GM13976 (cell line): ENCODE measurements at regions not wholly inside any gene's neighbourhood (a gene's known extent, or its start where the extent isn't known, plus 50 kb on each side); places are given as distances from the start of the nearest gene placed in this dataset.
A peak's percentile ranks its signal among the peaks of the same experiment; 100 is the strongest.

Experiments
- DNase-seq: peaks from one replicate; pipeline ENCODE4 v3.0.0; 2012; ENCODE audit warnings: low spot score
- CTCF ChIP-seq: IDR thresholded peaks from 2 replicates; pipeline ENCODE4 v1.5.1; 2012; ENCODE audit warnings: borderline replicate concordance, mild to moderate bottlenecking; ENCODE audit not compliant: insufficient read depth; ENCODE audit errors: extremely low read depth, missing control alignments, control extremely low read depth
- in situ Hi-C: fragments of 300-500 bp; cut with MboI; formaldehyde crosslinking; loops from one replicate; pipeline ENCODE4 v1.12.0; 2022; ENCODE audit warnings: low sequenced_read_pairs, mixed read lengths, inconsistent platforms; ENCODE audit not compliant: unreplicated experiment

GRCh38 chr17:34171245-34171818, 83.8 kb upstream of the CCL2 start:
- TF ChIP-seq CTCF = peak; percentile 89
- in situ Hi-C loops = no loop called here
- DNase-seq = peak; percentile 67

- in situ Hi-C loops = no loop called here
- TF ChIP-seq CTCF = no peak
- DNase-seq = no peak
Observed at GRCh38 chr17:34172390-34172918, 82.6 kb upstream of the CCL2 start.

- in situ Hi-C loops = no loop called here
Observed at GRCh38 chr17:34173241-34173640, 81.8 kb upstream of the CCL2 start.

GRCh38 chr17:34174496-34174895, 80.6 kb upstream of the CCL2 start:
- TF ChIP-seq CTCF = no peak
- in situ Hi-C loops = no loop called here
- no peak for DNase-seq

More at GRCh38 chr17:34173241-34173640, 81.8 kb upstream of the CCL2 start:
- no peak for TF ChIP-seq CTCF
- DNase-seq = no peak

DNA sequence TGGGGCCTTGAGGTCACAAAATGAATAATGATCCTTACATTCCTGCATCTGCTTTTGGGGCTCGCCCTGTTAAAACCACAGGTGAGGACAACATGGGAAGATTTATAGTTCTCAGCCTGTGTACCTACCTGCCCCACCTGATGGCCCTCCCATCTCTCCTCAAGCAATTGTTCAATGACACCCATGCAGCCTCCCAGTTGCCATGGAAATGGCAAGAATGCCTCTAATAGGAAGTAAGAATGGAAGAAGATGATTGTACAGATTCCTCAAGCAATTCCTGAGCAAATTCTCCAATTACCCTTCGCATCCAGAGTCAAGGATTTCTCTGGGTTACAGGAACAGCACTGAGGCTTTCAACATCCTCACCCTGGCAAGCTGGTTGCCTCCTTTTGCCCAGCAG, 78.6 kb upstream of the CCL2 start:
- no peak for DNase-seq
- in situ Hi-C loops = no loop called here
- no peak for TF ChIP-seq CTCF

GRCh38 chr17:34177642-34178041, 77.4 kb upstream of the CCL2 start:
- no peak for TF ChIP-seq CTCF
- in situ Hi-C loops = no loop called here
- no peak for DNase-seq
